H54 (cell line): ENCODE measurements at regions not wholly inside any gene's neighbourhood (a gene's known extent, or its start where the extent isn't known, plus 50 kb on each side); places are given as distances from the start of the nearest gene placed in this dataset.

Experiments used
- DNase-seq: peaks from one replicate; pipeline ENCODE4 v3.0.0; 2011; ENCODE audit warnings: low spot score, mixed read lengths; ENCODE audit not compliant: insufficient read length
- FAIRE-seq: peaks from 3 replicates; lab custom pipeline; 2011; peaks lifted over from hg19 to GRCh38; lab: Jason Lieb, UNC
- POLR2A ChIP-seq: IDR thresholded peaks from 2 replicates; pipeline ENCODE4 v1.6.1; 2011; ENCODE audit warnings: low read depth, mild to moderate bottlenecking, low read length

GRCh38 chr10:3467052-3467951 is 294.7 kb upstream of the PITRM1 start:
- FAIRE-seq (no peak), DNase-seq (peak; percentile 27)
- TF ChIP-seq POLR2A, result 0 out of 2 replicates have a peak, but pooled peaks have one; percentile 21

- FAIRE-seq, result no peak
- TF ChIP-seq POLR2A, result no peak
Observed at GRCh38 chr10:3465406-3465891, 292.9 kb upstream of the PITRM1 start.

GRCh38 chr10:3464760-3465405 is 292.3 kb upstream of the PITRM1 start:
- DNase-seq (no peak), FAIRE-seq (no peak)
- no peak for TF ChIP-seq POLR2A

More at GRCh38 chr10:3465406-3465891, 292.9 kb upstream of the PITRM1 start:
- no peak for DNase-seq

GRCh38 chr10:3460420-3461128 is 288.0 kb upstream of the PITRM1 start:
- no peak for DNase-seq
- TF ChIP-seq POLR2A, result no peak
- no peak for FAIRE-seq

GRCh38 chr10:3455385-3456334 is 283.1 kb upstream of the PITRM1 start:
- FAIRE-seq (no peak), DNase-seq (no peak)
- no peak for TF ChIP-seq POLR2A

GRCh38 chr10:3452683-3453361 is 280.2 kb upstream of the PITRM1 start:
- no peak for TF ChIP-seq POLR2A
- no peak for FAIRE-seq

GRCh38 chr10:3452173-3452626 is 279.6 kb upstream of the PITRM1 start:
- FAIRE-seq, result no peak
- TF ChIP-seq POLR2A, result no peak
- DNase-seq, result peak; percentile 7

More at GRCh38 chr10:3452683-3453361, 280.2 kb upstream of the PITRM1 start:
- no peak for DNase-seq

- no peak for FAIRE-seq
- DNase-seq, result no peak
- no peak for TF ChIP-seq POLR2A
Observed at GRCh38 chr10:3451516-3452172, 279.1 kb upstream of the PITRM1 start.

GRCh38 chr10:3446221-3446620 is 273.6 kb upstream of the PITRM1 start:
- no peak for DNase-seq
- FAIRE-seq, result no peak
- TF ChIP-seq POLR2A, result no peak

- FAIRE-seq (no peak), DNase-seq (no peak)
- TF ChIP-seq POLR2A, result no peak
Observed at GRCh38 chr10:3445648-3446047, 273.1 kb upstream of the PITRM1 start.

- DNase-seq, result no peak
- TF ChIP-seq POLR2A, result no peak
- FAIRE-seq, result no peak
Observed at GRCh38 chr10:3442451-3442990, 269.9 kb upstream of the PITRM1 start.

GRCh38 chr10:3439183-3439582 is 266.6 kb upstream of the PITRM1 start:
- DNase-seq (no peak), FAIRE-seq (no peak)
- TF ChIP-seq POLR2A, result no peak
